HG03354 (cell line): ENCODE measurements at regions not wholly inside any gene's neighbourhood (a gene's known extent, or its start where the extent isn't known, plus 50 kb on each side); places are given as distances from the start of the nearest gene placed in this dataset.

ENCODE experiments used
- ATAC-seq: cut with Tn5 transposase; IDR thresholded peaks from one replicate; pipeline ENCODE4 v1.9.1; 2021; ENCODE audit warnings: mild to moderate bottlenecking; ENCODE audit not compliant: unreplicated experiment, poor library complexity, severe bottlenecking

DNA sequence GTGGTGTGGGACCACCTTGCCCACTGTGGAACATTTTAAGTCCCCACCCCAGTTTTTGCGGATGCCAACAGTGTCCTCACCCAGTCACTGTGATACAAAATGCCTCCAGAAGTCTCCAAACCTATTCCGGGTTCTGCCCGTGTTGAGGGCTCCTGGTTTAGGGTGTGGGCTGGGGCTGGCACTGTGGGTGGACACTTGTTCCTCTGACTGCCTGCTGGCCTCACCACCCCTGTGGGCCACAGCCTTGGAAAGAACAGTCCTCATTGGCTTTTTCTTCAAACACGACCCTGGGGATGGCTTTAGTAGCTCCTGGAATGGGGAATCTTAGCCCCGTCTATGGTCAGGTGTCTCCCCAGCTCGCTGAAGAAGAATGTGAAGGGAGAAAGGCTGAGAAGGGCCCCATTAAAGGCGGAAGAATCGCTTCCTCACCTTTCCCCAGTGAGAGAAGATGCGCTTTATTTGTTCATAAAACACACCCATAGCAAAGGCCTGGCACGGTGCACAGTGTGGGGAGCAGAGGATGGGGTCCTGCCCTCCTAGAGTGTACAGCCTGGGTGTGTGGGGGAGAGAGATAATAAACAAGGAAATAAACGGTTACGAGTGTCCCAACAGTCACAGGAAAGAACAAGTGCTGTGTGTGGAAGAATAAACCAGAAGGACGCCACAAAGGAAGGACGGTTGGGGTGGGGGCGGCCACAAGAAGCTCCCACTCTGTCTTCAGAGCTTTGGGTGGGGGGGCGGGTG lies 56.3 kb upstream of the SLC22A11 start:
- no peak for ATAC-seq

DNA sequence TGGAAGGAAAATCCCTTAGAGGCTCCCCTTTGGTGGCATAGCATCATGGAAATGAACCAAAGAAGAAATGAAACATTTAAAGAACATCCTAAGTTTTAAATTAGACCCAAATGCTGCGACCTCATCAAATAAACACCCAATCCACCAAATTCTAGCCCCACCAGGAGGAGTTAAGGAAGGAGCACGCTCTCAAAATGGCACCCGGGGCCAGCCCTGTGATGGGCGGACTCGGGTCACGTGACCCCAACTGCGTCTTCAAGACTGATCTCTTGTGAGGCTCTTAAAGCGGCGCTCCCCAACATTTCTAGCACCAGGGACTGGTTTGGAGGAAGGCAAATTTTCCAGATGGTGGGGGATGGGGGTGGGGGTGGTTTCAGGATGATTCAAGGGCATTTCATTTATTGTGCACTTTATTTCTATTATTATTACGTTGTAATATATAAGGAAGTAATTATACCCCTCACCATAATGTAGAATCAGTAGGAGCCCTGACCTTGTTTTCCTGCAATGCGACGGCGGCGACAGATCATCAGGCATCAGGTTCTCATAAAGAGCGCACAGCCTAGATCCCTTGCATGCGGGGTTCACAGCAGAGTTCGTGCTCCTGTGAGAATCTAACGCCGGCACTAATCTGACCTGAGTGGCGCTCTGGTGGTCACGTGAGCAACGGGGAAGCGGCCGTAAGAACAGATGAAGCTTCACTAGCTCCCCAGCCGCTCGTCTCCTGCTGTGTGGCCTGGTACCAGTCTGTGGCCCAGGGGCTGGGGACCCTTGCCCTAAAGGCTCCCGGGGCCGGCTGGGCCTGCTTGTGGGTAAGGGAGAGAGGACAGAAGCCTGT lies 55.3 kb upstream of the SLC22A11 start:
- no peak for ATAC-seq

DNA sequence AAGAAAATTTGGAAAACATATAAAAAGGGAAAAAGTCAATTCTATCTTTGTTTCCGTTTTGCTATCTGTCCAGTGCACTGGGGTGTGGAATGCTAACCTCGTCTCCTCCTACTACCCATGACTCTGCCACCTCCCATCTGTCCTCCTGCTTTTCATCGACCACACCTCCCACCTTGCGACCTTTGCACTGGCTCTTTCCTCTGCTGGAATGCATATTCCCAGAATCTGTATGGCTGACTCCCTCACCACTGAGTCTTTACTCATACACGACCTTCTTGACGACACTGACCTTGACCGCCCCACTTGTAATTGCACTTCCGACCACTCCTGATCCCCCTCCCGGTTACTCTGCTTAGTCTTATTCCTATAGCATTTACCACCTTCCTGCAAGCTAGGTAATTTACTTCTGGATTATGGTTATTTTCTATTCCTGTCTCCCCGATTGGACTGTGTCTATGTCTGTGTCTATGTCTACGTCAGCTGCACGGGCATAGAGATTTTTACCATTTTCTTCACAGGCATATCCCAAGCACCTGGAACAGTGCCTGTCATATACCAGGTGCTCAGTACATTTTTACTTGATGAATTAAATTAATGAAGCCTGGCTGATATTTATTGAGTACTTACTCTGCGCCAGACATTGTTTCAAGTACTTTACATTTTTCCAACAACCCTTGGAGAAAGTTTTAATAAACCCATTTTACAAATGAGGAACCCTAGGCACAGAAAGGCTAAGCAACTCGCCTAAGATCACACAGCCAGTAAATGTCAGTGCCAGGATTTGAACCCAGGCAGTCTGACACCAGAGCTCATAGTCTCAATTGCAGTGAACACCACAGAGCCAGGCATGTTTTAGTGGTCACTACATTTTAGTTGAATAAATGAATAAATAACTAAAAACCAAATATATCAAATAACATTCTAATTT lies 54.0 kb upstream of the SLC22A11 start:
- ATAC-seq = no peak

DNA sequence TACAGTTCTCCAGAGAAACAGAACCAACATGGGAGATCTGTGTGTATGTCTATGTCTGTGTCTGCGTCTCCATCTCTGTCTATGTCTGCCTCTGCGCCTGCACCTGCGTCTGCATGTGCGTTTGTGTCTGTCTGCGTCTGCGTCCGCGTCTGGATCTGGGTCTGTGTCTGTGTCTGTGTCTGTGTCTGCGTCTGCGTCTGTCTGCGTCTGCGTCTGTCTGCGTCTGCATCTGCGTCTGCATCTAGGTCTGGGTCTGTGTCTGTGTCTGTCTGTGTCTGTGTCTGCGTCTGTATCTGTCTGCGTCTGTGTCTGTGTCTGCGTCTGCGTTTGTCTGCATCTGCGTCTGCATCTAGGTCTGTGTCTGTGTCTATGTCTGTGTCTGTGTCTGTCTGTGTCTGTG lies 53.1 kb upstream of the SLC22A11 start:
- ATAC-seq = no peak

DNA sequence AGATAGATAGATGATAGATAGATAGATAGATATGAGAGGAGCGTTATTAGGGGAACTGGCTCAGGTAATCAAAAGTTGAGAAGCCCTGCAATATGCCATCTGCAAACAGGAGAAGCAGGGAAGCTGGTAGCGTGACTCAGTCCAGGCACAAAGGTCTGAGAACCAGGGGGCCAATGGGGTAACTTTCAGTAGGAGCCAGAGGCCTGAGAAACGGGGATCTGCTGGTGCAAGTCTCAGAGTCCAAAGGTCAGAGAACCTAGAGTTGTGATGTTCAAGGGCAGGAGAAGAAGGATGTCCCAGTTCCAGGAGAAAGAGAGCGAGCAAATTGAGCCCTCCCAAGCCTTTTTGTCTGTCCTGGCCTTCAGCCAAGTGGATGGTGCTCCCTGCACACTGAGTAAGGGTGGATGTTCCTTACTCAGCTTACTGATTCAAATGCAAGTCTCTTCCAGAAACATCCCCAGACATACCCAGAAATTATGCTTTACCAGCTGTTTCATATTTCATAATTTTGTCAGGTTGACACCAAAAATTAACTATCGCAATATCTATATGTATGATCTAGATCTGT lies 52.5 kb upstream of the SLC22A11 start:
- ATAC-seq = no peak

DNA sequence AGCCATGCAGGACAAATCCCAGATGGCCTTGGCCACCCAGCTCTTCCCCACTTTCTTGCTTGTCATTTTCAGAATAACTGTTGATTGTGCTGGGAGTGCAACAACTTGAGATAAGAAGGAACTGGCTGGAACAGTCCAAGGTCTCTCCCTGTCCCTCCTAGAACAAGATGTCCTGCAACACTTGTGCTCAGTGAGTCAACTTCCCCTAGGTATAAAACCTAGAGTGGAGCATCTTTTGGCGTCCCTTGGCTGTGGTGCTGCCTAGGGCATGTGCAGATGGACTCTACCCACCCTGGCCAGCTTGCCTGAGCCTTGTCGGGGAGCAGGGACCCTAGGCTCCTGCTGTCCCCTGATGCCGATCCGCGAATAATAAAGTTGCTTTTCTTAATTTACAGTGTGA lies 50.7 kb upstream of the SLC22A11 start:
- ATAC-seq = no peak
